Coronary artery (tissue), 2 donors: ENCODE measurements at regions not wholly inside any gene's neighbourhood (a gene's known extent, or its start where the extent isn't known, plus 50 kb on each side); places are given as distances from the start of the nearest gene placed in this dataset.

Experiments
- DNase-seq: peaks from one replicate; pipeline ENCODE4 v3.0.0-alpha.2; 2017; ENCODE audit warnings: low spot score
- H3K27ac ChIP-seq, 2 donors: fragments of 200-600 bp; sonication (generic); one replicate each; pipeline ENCODE4 v1.5.1; 2016 to 2019
- H3K4me3 ChIP-seq: fragments of 200-600 bp; sonication (generic); 2 replicates; pipeline ENCODE4 v1.5.1; 2016; ENCODE audit warnings: mild to moderate bottlenecking, moderate library complexity
- TF ChIP-seq, protein P1 (sequence below): fragments of 200-600 bp; sonication (generic); IDR thresholded peaks from one replicate; pipeline ENCODE4 v1.5.1; 2019; ENCODE audit warnings: antibody characterized with exemption

- no peak for DNase-seq
- Histone ChIP-seq H3K27ac (no peak overlapping the region), H3K4me3 (no peak overlapping the region)
- TF ChIP-seq, protein P1, sequence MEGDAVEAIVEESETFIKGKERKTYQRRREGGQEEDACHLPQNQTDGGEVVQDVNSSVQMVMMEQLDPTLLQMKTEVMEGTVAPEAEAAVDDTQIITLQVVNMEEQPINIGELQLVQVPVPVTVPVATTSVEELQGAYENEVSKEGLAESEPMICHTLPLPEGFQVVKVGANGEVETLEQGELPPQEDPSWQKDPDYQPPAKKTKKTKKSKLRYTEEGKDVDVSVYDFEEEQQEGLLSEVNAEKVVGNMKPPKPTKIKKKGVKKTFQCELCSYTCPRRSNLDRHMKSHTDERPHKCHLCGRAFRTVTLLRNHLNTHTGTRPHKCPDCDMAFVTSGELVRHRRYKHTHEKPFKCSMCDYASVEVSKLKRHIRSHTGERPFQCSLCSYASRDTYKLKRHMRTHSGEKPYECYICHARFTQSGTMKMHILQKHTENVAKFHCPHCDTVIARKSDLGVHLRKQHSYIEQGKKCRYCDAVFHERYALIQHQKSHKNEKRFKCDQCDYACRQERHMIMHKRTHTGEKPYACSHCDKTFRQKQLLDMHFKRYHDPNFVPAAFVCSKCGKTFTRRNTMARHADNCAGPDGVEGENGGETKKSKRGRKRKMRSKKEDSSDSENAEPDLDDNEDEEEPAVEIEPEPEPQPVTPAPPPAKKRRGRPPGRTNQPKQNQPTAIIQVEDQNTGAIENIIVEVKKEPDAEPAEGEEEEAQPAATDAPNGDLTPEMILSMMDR, result no peak
Measured at GRCh38 chr3:162842549-162843216, 1346.1 kb downstream of the OTOL1 start.

GRCh38 chr3:162845918-162846317 lies 1349.3 kb downstream of the OTOL1 start:
- DNase-seq, result no peak
- TF ChIP-seq, protein P1, result no peak
- H3K27ac ChIP-seq, result no peak overlapping the region

DNA sequence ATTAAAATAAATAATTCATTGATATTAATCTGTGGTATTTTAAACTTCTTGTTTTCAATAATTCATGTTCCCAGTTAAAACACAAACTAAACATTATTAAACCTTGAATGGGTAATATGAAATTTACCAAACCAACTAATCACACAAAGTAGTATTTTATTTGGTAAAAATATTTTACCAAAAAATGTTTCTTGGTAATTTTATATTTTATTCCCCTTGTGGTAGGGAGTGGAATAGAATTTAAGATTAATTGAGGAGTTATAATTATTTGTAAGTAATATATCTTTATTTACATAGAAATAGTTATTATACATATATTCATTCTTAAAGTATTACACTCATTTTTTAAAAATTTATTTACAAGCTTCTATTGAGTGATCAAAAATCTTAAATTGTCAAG lies 1350.9 kb downstream of the OTOL1 start:
- DNase-seq, result no peak
- H3K27ac ChIP-seq, result no peak overlapping the region
- TF ChIP-seq, protein P1, result no peak
- H3K4me3 ChIP-seq, result no peak overlapping the region

More at GRCh38 chr3:162845918-162846317, 1349.3 kb downstream of the OTOL1 start:
- H3K4me3 ChIP-seq, result no peak overlapping the region

GRCh38 chr3:162863579-162863978 lies 1367.0 kb downstream of the OTOL1 start:
- Histone ChIP-seq H3K4me3 (no peak overlapping the region), H3K27ac (no peak overlapping the region)
- TF ChIP-seq, protein P1, result no peak
- DNase-seq, result no peak

GRCh38 chr3:162865466-162865865 lies 1368.9 kb downstream of the OTOL1 start:
- no peak for DNase-seq
- Histone ChIP-seq H3K4me3 (no peak overlapping the region), H3K27ac (no peak overlapping the region)
- TF ChIP-seq, protein P1, result no peak

GRCh38 chr3:162879021-162879562 lies 1382.5 kb downstream of the OTOL1 start:
- DNase-seq, result no peak
- TF ChIP-seq, protein P1, result no peak
- no peak overlapping the region for H3K27ac ChIP-seq
- no peak overlapping the region for H3K4me3 ChIP-seq

GRCh38 chr3:162884373-162884772 lies 1387.8 kb downstream of the OTOL1 start:
- Histone ChIP-seq H3K27ac (no peak overlapping the region), H3K4me3 (no peak overlapping the region)
- DNase-seq, result no peak
- TF ChIP-seq, protein P1, result no peak
